Smooth muscle cell (in vitro differentiated cells): ENCODE measurements at regions not wholly inside any gene's neighbourhood (a gene's known extent, or its start where the extent isn't known, plus 50 kb on each side); places are given as distances from the start of the nearest gene placed in this dataset.

Experiments
- DNase-seq: peaks from one replicate; lab custom pipeline; 2025; ENCODE audit not compliant: unreplicated experiment; lab: John Stamatoyannopoulos, UW
- H2AFZ ChIP-seq: fragments of 200-600 bp; sonication (generic); 2 replicates; pipeline ENCODE4 v1.6.0; 2016; ENCODE audit warnings: antibody characterized with exemption, low read depth, mild to moderate bottlenecking
- H3F3A ChIP-seq: fragments of 200-600 bp; sonication (generic); 2 replicates; pipeline ENCODE4 v1.6.0; 2017; ENCODE audit warnings: antibody characterized with exemption, low read depth
- H3K27ac ChIP-seq: fragments of 200-600 bp; sonication (generic); 2 replicates; pipeline ENCODE4 v1.5.1; 2016; ENCODE audit warnings: low read depth, mild to moderate bottlenecking
- H3K27me3 ChIP-seq: fragments of 200-600 bp; sonication (generic); 2 replicates; pipeline ENCODE4 v1.6.1; 2016; ENCODE audit warnings: low read depth, mild to moderate bottlenecking
- H3K36me3 ChIP-seq: fragments of 200-600 bp; sonication (generic); 2 replicates; pipeline ENCODE4 v1.5.1; 2016; ENCODE audit warnings: low read depth
- H3K4me1 ChIP-seq: fragments of 200-600 bp; sonication (generic); 2 replicates; pipeline ENCODE4 v1.5.1; 2016; ENCODE audit warnings: low read depth
- H3K4me2 ChIP-seq: fragments of 200-600 bp; sonication (generic); 2 replicates; pipeline ENCODE4 v1.6.0; 2016; ENCODE audit warnings: mild to moderate bottlenecking
- H3K4me3 ChIP-seq: fragments of 200-600 bp; sonication (generic); 2 replicates; pipeline ENCODE4 v1.5.1; 2016; ENCODE audit warnings: mild to moderate bottlenecking
- H3K79me2 ChIP-seq: fragments of 200-600 bp; sonication (generic); 2 replicates; pipeline ENCODE4 v1.6.0; 2016; ENCODE audit warnings: low read depth, mild to moderate bottlenecking
- H3K9ac ChIP-seq: fragments of 200-600 bp; sonication (generic); 2 replicates; pipeline ENCODE4 v1.6.0; 2016; ENCODE audit warnings: low read depth
- H3K9me3 ChIP-seq: fragments of 200-600 bp; sonication (generic); replicated peaks from 2 replicates; pipeline ENCODE4 v1.5.1; 2016; ENCODE audit warnings: low read depth
- H4K20me1 ChIP-seq: fragments of 200-600 bp; sonication (generic); 2 replicates; pipeline ENCODE4 v1.6.0; 2016; ENCODE audit warnings: low read depth
- CTCF ChIP-seq: fragments of 200-600 bp; sonication (generic); IDR thresholded peaks from 2 replicates; pipeline ENCODE4 v1.5.1; 2017; ENCODE audit warnings: borderline replicate concordance, mild to moderate bottlenecking, antibody characterized with exemption; ENCODE audit not compliant: insufficient read depth, poor library complexity, severe bottlenecking
- WGBS: methylation state at CpG from one replicate; pipeline ENCODE4 v1.1.7; 2016; ENCODE audit warnings: low lambda C conversion rate; 5-methylcytosine and 5-hydroxymethylcytosine counted together

DNA sequence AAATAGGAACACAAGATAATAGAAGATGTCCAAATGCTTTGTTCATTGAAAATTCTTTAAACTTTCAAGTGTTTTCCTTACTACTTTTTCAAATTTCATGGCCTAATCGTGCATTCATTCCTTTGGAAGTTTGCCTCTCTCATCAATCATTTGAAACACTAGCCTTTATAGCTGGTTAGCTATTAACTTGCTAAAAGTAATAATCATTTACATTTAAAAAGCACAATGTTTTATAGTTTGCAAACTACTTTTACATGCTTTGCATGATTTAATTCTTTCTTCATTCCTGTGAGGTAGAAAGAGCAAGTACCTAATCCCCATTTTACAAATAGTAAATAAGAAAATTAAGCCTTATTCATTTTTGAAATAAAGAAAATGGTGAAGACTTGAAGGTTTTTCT is 137.4 kb upstream of the SLC7A14 start:
- no peaks in the 10 kb centered on the region for H3K9me3 ChIP-seq
- H2AFZ ChIP-seq: no peak overlapping the region
- no peaks in the 10 kb centered on the region for H4K20me1 ChIP-seq
- H3K9ac ChIP-seq: no peak overlapping the region
- 85% methylated on average over 1 of the region's 1 CpG for WGBS
- no peaks in the 10 kb centered on the region for H3K27me3 ChIP-seq
- no peak overlapping the region for H3K4me2 ChIP-seq
- no peak for TF ChIP-seq CTCF
- DNase-seq: no peak
- no peak overlapping the region for H3K27ac ChIP-seq
- H3K4me1 ChIP-seq: no peaks in the 10 kb centered on the region
- H3K36me3 ChIP-seq: no peaks in the 10 kb centered on the region
- no peak overlapping the region for H3K4me3 ChIP-seq
- no peaks in the 10 kb centered on the region for H3F3A ChIP-seq
- H3K79me2 ChIP-seq: no peaks in the 10 kb centered on the region

DNA sequence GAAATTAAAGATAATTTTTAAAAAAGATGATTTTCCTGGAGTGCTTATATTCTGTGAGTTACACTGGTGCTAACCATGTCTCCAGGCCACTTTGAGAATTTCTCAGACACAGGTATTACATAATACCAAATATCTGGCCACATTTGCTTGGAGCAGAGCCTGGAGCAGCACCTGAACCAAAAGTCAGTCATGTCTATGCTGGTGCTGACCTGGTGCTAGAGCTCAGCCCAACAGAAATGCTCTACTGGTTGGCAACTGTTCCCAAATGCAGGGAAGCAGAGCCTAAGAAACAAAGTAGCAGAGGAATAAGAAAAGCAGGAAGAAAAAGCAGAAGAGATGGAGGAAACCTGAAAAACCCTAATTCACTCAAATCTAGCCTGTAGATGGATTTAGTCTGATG is 135.7 kb upstream of the SLC7A14 start:
- Histone ChIP-seq H3K9ac (no peak overlapping the region), H3K79me2 (no peaks in the 10 kb centered on the region), H3K4me1 (no peaks in the 10 kb centered on the region), H2AFZ (no peak overlapping the region), H3F3A (no peaks in the 10 kb centered on the region), H3K27me3 (no peaks in the 10 kb centered on the region), H3K9me3 (no peaks in the 10 kb centered on the region), H3K4me3 (no peak overlapping the region), H3K27ac (no peak overlapping the region), H4K20me1 (no peaks in the 10 kb centered on the region), H3K4me2 (no peak overlapping the region), H3K36me3 (no peaks in the 10 kb centered on the region)
- TF ChIP-seq CTCF: no peak
- DNase-seq: no peak

- no peak for DNase-seq
- Histone ChIP-seq H3K4me1 (no peaks in the 10 kb centered on the region), H3K27me3 (no peaks in the 10 kb centered on the region), H4K20me1 (no peaks in the 10 kb centered on the region), H3K9ac (no peak overlapping the region), H3K79me2 (no peaks in the 10 kb centered on the region), H3F3A (peaks cover 9% of the 10 kb centered on the region), H2AFZ (no peak overlapping the region), H3K4me3 (no peak overlapping the region), H3K4me2 (no peak overlapping the region), H3K9me3 (no peaks in the 10 kb centered on the region), H3K27ac (no peak overlapping the region), H3K36me3 (no peaks in the 10 kb centered on the region)
- 86% methylated on average over 1 of the region's 1 CpG for WGBS
- TF ChIP-seq CTCF: no peak
Observed at GRCh38 chr3:170719300-170719699, 133.4 kb upstream of the SLC7A14 start.

DNA sequence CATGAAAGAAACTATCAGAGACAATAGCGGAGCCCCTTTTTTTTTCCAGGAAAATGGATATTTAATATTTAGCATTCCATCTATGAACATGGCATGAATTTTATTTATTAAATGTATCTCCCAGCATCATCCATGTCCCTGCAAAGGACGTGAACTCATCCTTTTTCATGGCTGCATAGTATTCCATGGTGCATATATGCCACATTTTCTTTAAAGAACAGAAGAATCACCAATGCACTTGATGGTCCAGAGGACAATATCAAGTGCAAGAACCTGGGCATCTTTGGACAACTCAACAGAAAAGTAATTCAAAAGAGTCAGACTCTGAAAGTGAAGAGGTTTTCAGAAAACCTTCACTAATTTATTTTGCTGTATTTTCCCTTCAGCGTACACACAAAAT is 133.0 kb upstream of the SLC7A14 start:
- Histone ChIP-seq H3K79me2 (no peaks in the 10 kb centered on the region), H4K20me1 (no peaks in the 10 kb centered on the region), H3K9me3 (no peaks in the 10 kb centered on the region), H3K4me3 (no peak overlapping the region), H3K9ac (no peak overlapping the region), H3K4me1 (no peaks in the 10 kb centered on the region), H3K27ac (no peak overlapping the region), H3K36me3 (no peaks in the 10 kb centered on the region), H3F3A (peaks cover 11% of the 10 kb centered on the region), H3K4me2 (no peak overlapping the region), H3K27me3 (no peaks in the 10 kb centered on the region), H2AFZ (no peak overlapping the region)
- WGBS: 92% methylated on average over 3 of the region's 3 CpGs
- TF ChIP-seq CTCF: no peak
- DNase-seq: no peak
